ENCODE measurements at regions not wholly inside any gene's neighbourhood (a gene's known extent, or its start where the extent isn't known, plus 50 kb on each side); places are given as distances from the start of the nearest gene placed in this dataset.

DNA sequence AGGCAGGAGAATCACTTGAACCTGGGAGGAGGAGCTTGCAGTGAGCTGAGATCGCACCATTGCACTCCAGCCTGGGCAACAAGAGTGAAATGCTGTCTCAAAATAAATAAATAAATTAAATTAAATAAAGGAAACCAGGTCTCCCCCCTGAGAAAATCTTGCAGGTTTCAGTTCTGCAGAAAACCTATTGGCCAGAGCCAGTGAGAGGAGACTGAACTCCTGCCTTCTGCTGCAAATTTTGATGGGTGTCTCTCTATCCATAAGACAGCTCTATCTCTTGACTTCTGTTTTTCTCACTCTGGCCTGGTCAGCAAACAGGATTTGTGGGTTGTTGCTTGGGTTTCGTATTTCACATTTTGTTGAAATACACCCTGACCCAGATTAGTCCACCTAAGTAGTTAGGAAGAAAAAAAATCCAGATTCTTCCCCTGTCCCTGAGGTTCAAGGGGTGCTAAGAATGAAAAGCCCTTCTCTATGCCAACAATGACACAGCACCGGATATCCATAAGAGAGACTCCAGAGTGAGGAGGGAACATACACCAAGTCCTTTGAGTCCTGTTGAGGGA lies 86.7 kb upstream of the MAP4K4 start:
- no peaks in the 10 kb centered on the region for H3K4me1 ChIP-seq (ENCODE audit: control insufficient read depth in 1 of 2, insufficient read depth in 2 of 2, low read length in 2 of 2)
- H3K27ac ChIP-seq (ENCODE audit: low read depth, low read length), result no peak overlapping the region
- H3K36me3 ChIP-seq (ENCODE audit: control insufficient read depth in 1 of 2, insufficient read depth in 2 of 2, low read length in 2 of 2), result no peaks in the 10 kb centered on the region
- H3K9me3 ChIP-seq (ENCODE audit: control insufficient read depth in 1 of 2, low read length in 2 of 2), result no peaks in the 10 kb centered on the region
- H3K9ac ChIP-seq (ENCODE audit: low read depth in 1 of 2, low read length in 2 of 2), result no peak overlapping the region
- no peaks in the 10 kb centered on the region for H3K27me3 ChIP-seq (ENCODE audit: control insufficient read depth in 1 of 2, insufficient read depth in 2 of 2, low read length in 2 of 2)
- no peak overlapping the region for H3K4me3 ChIP-seq (ENCODE audit: low read depth in 1 of 2, low read length in 2 of 2)

DNA sequence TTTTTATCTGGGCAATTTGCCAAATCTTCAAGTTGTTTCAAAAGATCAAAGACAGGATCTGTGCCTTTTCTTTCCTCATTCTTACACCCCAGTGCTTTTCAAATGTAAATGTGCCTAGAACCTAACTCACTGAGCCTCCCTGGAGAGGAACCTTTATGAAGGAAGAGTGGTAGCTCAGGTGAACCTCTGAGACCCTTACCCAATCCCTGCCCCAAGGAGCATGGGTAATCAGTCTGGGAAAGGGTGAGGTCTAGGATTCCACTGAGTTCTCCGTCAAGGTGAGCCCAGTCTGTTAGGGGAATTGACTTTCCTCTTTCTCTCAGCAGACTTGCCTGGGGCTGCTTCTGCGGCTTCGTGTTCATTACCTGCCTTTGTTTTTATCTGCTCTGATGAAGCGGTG lies 88.1 kb upstream of the MAP4K4 start:
- Histone ChIP-seq H3K9me3 (ENCODE audit: control insufficient read depth in 1 of 2, low read length in 2 of 2) (no peaks in the 10 kb centered on the region), H3K27ac (ENCODE audit: low read depth, low read length) (no peak overlapping the region), H3K36me3 (ENCODE audit: control insufficient read depth in 1 of 2, insufficient read depth in 2 of 2, low read length in 2 of 2) (no peaks in the 10 kb centered on the region), H3K27me3 (ENCODE audit: control insufficient read depth in 1 of 2, insufficient read depth in 2 of 2, low read length in 2 of 2) (no peaks in the 10 kb centered on the region), H3K9ac (ENCODE audit: low read depth in 1 of 2, low read length in 2 of 2) (no peak overlapping the region), H3K4me3 (ENCODE audit: low read depth in 1 of 2, low read length in 2 of 2) (no peak overlapping the region), H3K4me1 (ENCODE audit: control insufficient read depth in 1 of 2, insufficient read depth in 2 of 2, low read length in 2 of 2) (no peaks in the 10 kb centered on the region)

GRCh38 chr2:101608408-101609310 lies 88.8 kb upstream of the MAP4K4 start:
- no peak overlapping the region for H3K9ac ChIP-seq (ENCODE audit: low read depth in 1 of 2, low read length in 2 of 2)
- no peaks in the 10 kb centered on the region for H3K9me3 ChIP-seq (ENCODE audit: control insufficient read depth in 1 of 2, low read length in 2 of 2)
- no peak overlapping the region for H3K27ac ChIP-seq (ENCODE audit: low read depth, low read length)
- no peaks in the 10 kb centered on the region for H3K4me1 ChIP-seq (ENCODE audit: control insufficient read depth in 1 of 2, insufficient read depth in 2 of 2, low read length in 2 of 2)
- H3K36me3 ChIP-seq (ENCODE audit: control insufficient read depth in 1 of 2, insufficient read depth in 2 of 2, low read length in 2 of 2), result no peaks in the 10 kb centered on the region
- no peak overlapping the region for H3K4me3 ChIP-seq (ENCODE audit: low read depth in 1 of 2, low read length in 2 of 2)
- no peaks in the 10 kb centered on the region for H3K27me3 ChIP-seq (ENCODE audit: control insufficient read depth in 1 of 2, insufficient read depth in 2 of 2, low read length in 2 of 2)

DNA sequence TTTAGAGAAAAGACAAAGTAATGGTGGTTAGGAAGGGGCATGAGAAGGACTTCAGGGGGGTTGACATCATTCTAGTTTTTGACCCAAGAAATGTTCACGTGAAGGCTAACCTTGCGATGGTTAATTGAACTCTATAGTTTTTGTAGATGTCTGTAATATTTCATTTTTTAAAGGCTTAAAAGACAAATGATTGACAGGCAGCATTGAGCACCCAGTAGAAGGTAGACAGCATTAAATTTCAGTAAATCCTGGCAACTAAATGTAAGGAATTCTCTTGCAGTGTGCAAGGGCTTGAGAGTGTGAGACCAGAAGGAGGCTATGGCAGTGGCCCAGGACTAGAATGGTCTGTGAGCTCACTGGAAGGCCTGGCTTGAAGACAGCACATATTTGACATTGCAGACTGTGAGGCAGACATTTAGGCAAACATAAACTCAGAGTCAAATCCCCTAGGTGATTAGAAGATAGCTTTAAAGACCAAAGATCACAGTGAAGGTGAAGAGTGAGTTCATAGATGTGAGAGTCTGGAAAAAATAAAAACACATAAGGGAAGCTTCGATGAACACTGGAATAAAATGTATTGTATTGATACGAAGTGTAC lies 100.1 kb upstream of the MAP4K4 start:
- Histone ChIP-seq H3K9me3 (ENCODE audit: control insufficient read depth in 1 of 2, low read length in 2 of 2) (no peaks in the 10 kb centered on the region), H3K4me3 (ENCODE audit: low read depth in 1 of 2, low read length in 2 of 2) (no peak overlapping the region), H3K27ac (ENCODE audit: low read depth, low read length) (no peak overlapping the region), H3K9ac (ENCODE audit: low read depth in 1 of 2, low read length in 2 of 2) (no peak overlapping the region), H3K4me1 (ENCODE audit: control insufficient read depth in 1 of 2, insufficient read depth in 2 of 2, low read length in 2 of 2) (no peaks in the 10 kb centered on the region), H3K27me3 (ENCODE audit: control insufficient read depth in 1 of 2, insufficient read depth in 2 of 2, low read length in 2 of 2) (no peaks in the 10 kb centered on the region), H3K36me3 (ENCODE audit: control insufficient read depth in 1 of 2, insufficient read depth in 2 of 2, low read length in 2 of 2) (no peaks in the 10 kb centered on the region)

DNA sequence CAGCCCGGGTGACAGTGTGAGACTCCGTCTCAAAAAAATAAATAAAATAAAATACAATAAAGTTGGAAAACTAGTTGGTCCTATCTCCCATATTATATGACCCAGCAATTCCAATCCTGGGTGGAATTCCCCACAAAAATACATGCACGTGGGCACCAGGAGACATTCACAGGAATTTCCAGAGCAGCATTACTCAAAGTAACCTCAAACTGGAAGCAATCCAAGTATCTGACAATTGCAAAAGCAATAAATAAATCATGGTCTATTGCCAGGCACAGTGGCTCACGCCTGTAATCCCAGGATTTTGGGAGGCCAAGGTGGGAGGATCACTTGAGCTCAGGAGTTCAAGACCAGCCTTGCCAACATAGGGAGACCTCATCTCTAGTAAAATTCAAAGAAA lies 101.2 kb upstream of the MAP4K4 start:
- Histone ChIP-seq H3K27me3 (ENCODE audit: control insufficient read depth in 1 of 2, insufficient read depth in 2 of 2, low read length in 2 of 2) (no peaks in the 10 kb centered on the region), H3K36me3 (ENCODE audit: control insufficient read depth in 1 of 2, insufficient read depth in 2 of 2, low read length in 2 of 2) (no peaks in the 10 kb centered on the region), H3K4me3 (ENCODE audit: low read depth in 1 of 2, low read length in 2 of 2) (no peak overlapping the region), H3K9ac (ENCODE audit: low read depth in 1 of 2, low read length in 2 of 2) (no peak overlapping the region), H3K4me1 (ENCODE audit: control insufficient read depth in 1 of 2, insufficient read depth in 2 of 2, low read length in 2 of 2) (no peaks in the 10 kb centered on the region), H3K9me3 (ENCODE audit: control insufficient read depth in 1 of 2, low read length in 2 of 2) (no peaks in the 10 kb centered on the region), H3K27ac (ENCODE audit: low read depth, low read length) (no peak overlapping the region)

- Histone ChIP-seq H3K36me3 (ENCODE audit: control insufficient read depth in 1 of 2, insufficient read depth in 2 of 2, low read length in 2 of 2) (no peaks in the 10 kb centered on the region), H3K4me1 (ENCODE audit: control insufficient read depth in 1 of 2, insufficient read depth in 2 of 2, low read length in 2 of 2) (no peaks in the 10 kb centered on the region), H3K9ac (ENCODE audit: low read depth in 1 of 2, low read length in 2 of 2) (no peak overlapping the region), H3K27ac (ENCODE audit: low read depth, low read length) (no peak overlapping the region), H3K4me3 (ENCODE audit: low read depth in 1 of 2, low read length in 2 of 2) (no peak overlapping the region), H3K9me3 (ENCODE audit: control insufficient read depth in 1 of 2, low read length in 2 of 2) (peaks cover 0 to 5% of the 10 kb centered on the region in 2 donors), H3K27me3 (ENCODE audit: control insufficient read depth in 1 of 2, insufficient read depth in 2 of 2, low read length in 2 of 2) (no peaks in the 10 kb centered on the region)
These were observed 110.3 kb upstream of the MAP4K4 start for GRCh38 chr2:101587251-101587650.

- no peak overlapping the region for H3K4me3 ChIP-seq (ENCODE audit: low read depth in 1 of 2, low read length in 2 of 2)
- H3K36me3 ChIP-seq (ENCODE audit: control insufficient read depth in 1 of 2, insufficient read depth in 2 of 2, low read length in 2 of 2), result no peaks in the 10 kb centered on the region
- no peaks in the 10 kb centered on the region for H3K4me1 ChIP-seq (ENCODE audit: control insufficient read depth in 1 of 2, insufficient read depth in 2 of 2, low read length in 2 of 2)
- H3K9ac ChIP-seq (ENCODE audit: low read depth in 1 of 2, low read length in 2 of 2), result no peak overlapping the region
- no peak overlapping the region for H3K27ac ChIP-seq (ENCODE audit: low read depth, low read length)
- peaks cover 0 to under 1% of the 10 kb centered on the region in 2 donors for H3K9me3 ChIP-seq (ENCODE audit: control insufficient read depth in 1 of 2, low read length in 2 of 2)
- no peaks in the 10 kb centered on the region for H3K27me3 ChIP-seq (ENCODE audit: control insufficient read depth in 1 of 2, insufficient read depth in 2 of 2, low read length in 2 of 2)
These were observed 108.9 kb upstream of the RFX8 start for GRCh38 chr2:101583861-101584260.

- H3K27me3 ChIP-seq (ENCODE audit: control insufficient read depth in 1 of 2, insufficient read depth in 2 of 2, low read length in 2 of 2), result no peaks in the 10 kb centered on the region
- H3K9ac ChIP-seq (ENCODE audit: low read depth in 1 of 2, low read length in 2 of 2), result no peak overlapping the region
- no peak overlapping the region for H3K4me3 ChIP-seq (ENCODE audit: low read depth in 1 of 2, low read length in 2 of 2)
- H3K9me3 ChIP-seq (ENCODE audit: control insufficient read depth in 1 of 2, low read length in 2 of 2), result no peaks in the 10 kb centered on the region
- H3K27ac ChIP-seq (ENCODE audit: low read depth, low read length), result no peak overlapping the region
- H3K36me3 ChIP-seq (ENCODE audit: control insufficient read depth in 1 of 2, insufficient read depth in 2 of 2, low read length in 2 of 2), result no peaks in the 10 kb centered on the region
- H3K4me1 ChIP-seq (ENCODE audit: control insufficient read depth in 1 of 2, insufficient read depth in 2 of 2, low read length in 2 of 2), result no peaks in the 10 kb centered on the region
These were observed 106.9 kb upstream of the RFX8 start for GRCh38 chr2:101581675-101582299.

GRCh38 chr2:101580528-101580927 lies 105.6 kb upstream of the RFX8 start:
- H3K27ac ChIP-seq (ENCODE audit: low read depth, low read length), result no peak overlapping the region
- no peak overlapping the region for H3K4me3 ChIP-seq (ENCODE audit: low read depth in 1 of 2, low read length in 2 of 2)
- no peaks in the 10 kb centered on the region for H3K36me3 ChIP-seq (ENCODE audit: control insufficient read depth in 1 of 2, insufficient read depth in 2 of 2, low read length in 2 of 2)
- H3K9ac ChIP-seq (ENCODE audit: low read depth in 1 of 2, low read length in 2 of 2), result no peak overlapping the region
- no peaks in the 10 kb centered on the region for H3K27me3 ChIP-seq (ENCODE audit: control insufficient read depth in 1 of 2, insufficient read depth in 2 of 2, low read length in 2 of 2)
- H3K9me3 ChIP-seq (ENCODE audit: control insufficient read depth in 1 of 2, low read length in 2 of 2), result no peaks in the 10 kb centered on the region
- no peaks in the 10 kb centered on the region for H3K4me1 ChIP-seq (ENCODE audit: control insufficient read depth in 1 of 2, insufficient read depth in 2 of 2, low read length in 2 of 2)

GRCh38 chr2:101578671-101579070 lies 103.8 kb upstream of the RFX8 start:
- no peak overlapping the region for H3K27ac ChIP-seq (ENCODE audit: low read depth, low read length)
- no peaks in the 10 kb centered on the region for H3K36me3 ChIP-seq (ENCODE audit: control insufficient read depth in 1 of 2, insufficient read depth in 2 of 2, low read length in 2 of 2)
- no peaks in the 10 kb centered on the region for H3K4me1 ChIP-seq (ENCODE audit: control insufficient read depth in 1 of 2, insufficient read depth in 2 of 2, low read length in 2 of 2)
- H3K9me3 ChIP-seq (ENCODE audit: control insufficient read depth in 1 of 2, low read length in 2 of 2), result no peaks in the 10 kb centered on the region
- no peak overlapping the region for H3K4me3 ChIP-seq (ENCODE audit: low read depth in 1 of 2, low read length in 2 of 2)
- no peak overlapping the region for H3K9ac ChIP-seq (ENCODE audit: low read depth in 1 of 2, low read length in 2 of 2)
- H3K27me3 ChIP-seq (ENCODE audit: control insufficient read depth in 1 of 2, insufficient read depth in 2 of 2, low read length in 2 of 2), result no peaks in the 10 kb centered on the region

All from duodenal mucosa (tissue), 2 donors.